Mesenchymal stem cell (in vitro differentiated cells and primary cell): ENCODE measurements at regions not wholly inside any gene's neighbourhood (a gene's known extent, or its start where the extent isn't known, plus 50 kb on each side); places are given as distances from the start of the nearest gene placed in this dataset.

ENCODE experiments used
- DNase-seq: peaks from one replicate; pipeline ENCODE4 v3.0.0-alpha.2; 2013
- H2AFZ ChIP-seq: one replicate; pipeline ENCODE4 v1.6.1; 2013; ENCODE audit warnings: low read depth, mild to moderate bottlenecking, control low read depth, inconsistent platforms, low read length, moderate library complexity
- H2AK5ac ChIP-seq: 2 replicates; pipeline ENCODE4 v1.6.1; 2013; ENCODE audit warnings: low read length, moderate library complexity, mild to moderate bottlenecking, inconsistent platforms; ENCODE audit not compliant: severe bottlenecking
- H2BK120ac ChIP-seq: one replicate; pipeline ENCODE4 v1.6.1; 2013; ENCODE audit warnings: low read depth, mild to moderate bottlenecking, inconsistent platforms, low read length, moderate library complexity
- H2BK12ac ChIP-seq, 2 experiments: one replicate each; pipeline ENCODE4 v1.6.1; 2013; ENCODE audit warnings: inconsistent platforms in 2 of 2, low read length in 2 of 2, mild to moderate bottlenecking in 2 of 2, moderate library complexity in 2 of 2, control low read depth in 1 of 2
- H2BK15ac ChIP-seq: one replicate; pipeline ENCODE4 v1.6.1; 2013; ENCODE audit warnings: mild to moderate bottlenecking, low read depth, inconsistent platforms; ENCODE audit not compliant: poor library complexity, severe bottlenecking
- H2BK5ac ChIP-seq: 2 replicates; pipeline ENCODE4 v1.6.1; 2013; ENCODE audit warnings: low read depth, mild to moderate bottlenecking, low read length, control low read depth, inconsistent platforms; ENCODE audit not compliant: poor library complexity, severe bottlenecking
- H3K14ac ChIP-seq, 2 experiments: one replicate each; pipeline ENCODE4 v1.6.1; 2013; ENCODE audit warnings: inconsistent platforms in 2 of 2, low read length in 2 of 2, control low read depth in 1 of 2, mild to moderate bottlenecking in 1 of 2, moderate library complexity in 1 of 2
- H3K18ac ChIP-seq, 2 experiments: one replicate each; pipeline ENCODE4 v1.6.1; 2013; ENCODE audit warnings: inconsistent platforms in 2 of 2, low read length in 2 of 2, control low read depth in 1 of 2, low read depth in 1 of 2, mild to moderate bottlenecking in 1 of 2
- H3K23ac ChIP-seq, 2 experiments: one replicate each; pipeline ENCODE4 v1.6.1; 2013; ENCODE audit warnings: inconsistent platforms in 2 of 2, low read length in 2 of 2, mild to moderate bottlenecking in 2 of 2, moderate library complexity in 2 of 2, control low read depth in 1 of 2
- H3K27ac ChIP-seq: 2 replicates; pipeline ENCODE4 v1.5.1; 2013; ENCODE audit warnings: mild to moderate bottlenecking, moderate library complexity, low read length, control low read depth, inconsistent platforms; ENCODE audit not compliant: poor library complexity, severe bottlenecking
- H3K27me3 ChIP-seq, 2 experiments: 2 replicates each; pipeline versions ENCODE4 v1.6.1 to v1.7.0; 2013; ENCODE audit warnings: low read length in 2 of 2, mild to moderate bottlenecking in 2 of 2, moderate library complexity in 2 of 2, control low read depth in 1 of 2, inconsistent platforms in 1 of 2; ENCODE audit not compliant: control insufficient read depth in 1 of 2, insufficient read depth in 1 of 2
- H3K36me3 ChIP-seq, 2 experiments: 2 replicates each; pipeline versions ENCODE4 v1.6.1 to v1.7.0; 2013; ENCODE audit warnings: low read length in 2 of 2, control low read depth in 1 of 2, inconsistent platforms in 1 of 2, low read depth in 1 of 2, mild to moderate bottlenecking in 1 of 2; ENCODE audit not compliant: insufficient read depth in 2 of 2, control insufficient read depth in 1 of 2
- H3K4ac ChIP-seq, 2 experiments: one replicate each; pipeline ENCODE4 v1.6.1; 2013; ENCODE audit warnings: inconsistent platforms in 2 of 2, low read length in 2 of 2, mild to moderate bottlenecking in 2 of 2, moderate library complexity in 2 of 2, control low read depth in 1 of 2, low read depth in 1 of 2
- H3K4me1 ChIP-seq: 2 replicates; pipeline ENCODE4 v1.6.1; 2013; ENCODE audit warnings: low read depth, low read length, control low read depth; ENCODE audit not compliant: control insufficient read depth, insufficient read depth
- H3K4me2 ChIP-seq: 2 replicates; pipeline ENCODE4 v1.6.1; 2013; ENCODE audit warnings: low read length, mild to moderate bottlenecking, inconsistent platforms; ENCODE audit not compliant: poor library complexity, severe bottlenecking
- H3K4me3 ChIP-seq, 2 experiments: 2 replicates each; pipeline versions ENCODE4 v1.5.1 to v1.7.0; 2013; ENCODE audit warnings: low read length in 2 of 2, mild to moderate bottlenecking in 2 of 2, control low read depth in 1 of 2, low read depth in 1 of 2; ENCODE audit not compliant: insufficient read depth in 1 of 2
- H3K79me1 ChIP-seq: replicated peaks from 2 replicates; pipeline ENCODE4 v1.6.1; 2013; ENCODE audit warnings: mild to moderate bottlenecking, control low read depth, low read length, inconsistent platforms; ENCODE audit not compliant: poor library complexity, severe bottlenecking
- H3K9ac ChIP-seq: 2 replicates; pipeline ENCODE4 v1.7.0; 2013; ENCODE audit warnings: mild to moderate bottlenecking, low read length, moderate library complexity
- H3K9me3 ChIP-seq: 2 replicates; pipeline ENCODE4 v1.7.0; 2013; ENCODE audit warnings: mild to moderate bottlenecking, low read length; ENCODE audit not compliant: control insufficient read depth
- H4K8ac ChIP-seq: one replicate; pipeline ENCODE4 v1.6.1; 2013; ENCODE audit warnings: inconsistent platforms, mild to moderate bottlenecking, low read length, moderate library complexity
- H4K91ac ChIP-seq: one replicate; pipeline ENCODE4 v1.6.1; 2013; ENCODE audit warnings: mild to moderate bottlenecking, low read length, inconsistent platforms
- WGBS: methylation state at CpG from one replicate; pipeline ENCODE4 v1.1.7; 2013; ENCODE audit warnings: mixed read lengths; 5-methylcytosine and 5-hydroxymethylcytosine counted together

DNA sequence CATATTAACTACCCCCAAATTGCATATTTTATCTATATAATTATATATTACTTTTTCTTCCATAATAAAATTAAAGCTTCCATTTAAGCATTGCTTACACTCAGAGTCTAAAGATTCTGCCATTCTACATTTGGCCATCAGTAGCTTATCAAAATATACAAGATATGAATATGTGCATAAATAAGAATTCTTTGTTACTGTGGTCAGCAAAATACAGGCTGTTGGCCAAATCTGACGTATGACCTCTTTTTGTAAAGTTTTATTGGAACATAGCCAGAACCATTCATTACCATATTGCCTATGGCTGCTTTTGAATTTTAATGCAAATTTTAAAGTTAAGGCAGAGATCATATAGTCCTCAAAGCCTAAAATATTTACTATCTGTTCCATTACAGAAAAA lies 643.9 kb upstream of the VRK2 start:
- Histone ChIP-seq H4K8ac (no peak overlapping the region), H3K14ac (no peak overlapping the region), H3K4me2 (no peak overlapping the region), H3K9me3 (no peaks in the 10 kb centered on the region), H4K91ac (no peak overlapping the region), H2AK5ac (no peak overlapping the region), H3K23ac (no peak overlapping the region), H3K18ac (no peak overlapping the region), H3K4ac (no peak overlapping the region), H3K4me3 (no peak overlapping the region), H3K36me3 (no peaks in the 10 kb centered on the region), H2BK12ac (no peak overlapping the region), H3K4me1 (no peaks in the 10 kb centered on the region), H2BK120ac (no peak overlapping the region), H3K27me3 (no peaks in the 10 kb centered on the region), H3K9ac (no peak overlapping the region), H3K79me1 (no peaks in the 10 kb centered on the region), H2BK15ac (no peak overlapping the region), H3K27ac (no peak overlapping the region), H2AFZ (no peak overlapping the region), H2BK5ac (no peak overlapping the region)
- no peak for DNase-seq
- no CpG with 5 or more reads among the region's 1 CpG for WGBS

DNA sequence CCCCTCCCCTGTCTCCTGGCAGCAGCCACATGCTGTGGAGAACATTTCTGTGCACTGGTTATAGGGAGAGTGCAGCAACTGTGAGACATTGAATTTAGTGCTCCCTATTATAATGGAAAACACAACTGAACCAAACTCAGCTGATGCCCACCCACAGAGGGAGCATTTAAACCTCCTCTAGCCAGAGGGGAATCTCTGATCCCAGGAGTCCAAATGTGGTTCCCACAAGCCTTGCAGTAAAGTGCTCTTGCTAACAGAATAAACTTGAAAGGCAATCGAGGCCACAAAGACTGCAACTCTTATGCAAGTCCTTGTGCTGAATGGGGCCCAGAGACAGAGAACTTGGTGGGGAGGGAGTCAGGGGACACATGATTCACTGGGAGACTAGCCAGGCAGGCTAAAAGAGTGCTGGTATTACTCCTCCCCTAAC lies 638.8 kb upstream of the VRK2 start:
- H2BK12ac ChIP-seq = no peak overlapping the region
- no peak overlapping the region for H2BK15ac ChIP-seq
- no peaks in the 10 kb centered on the region for H3K36me3 ChIP-seq
- H2BK120ac ChIP-seq = no peak overlapping the region
- no peak overlapping the region for H3K4ac ChIP-seq
- H3K9ac ChIP-seq = no peak overlapping the region
- H3K27ac ChIP-seq = no peak overlapping the region
- no peak overlapping the region for H2BK5ac ChIP-seq
- H4K8ac ChIP-seq = peak overlapping the region; percentile 30
- 87% methylated on average over 1 of the region's 1 CpG for WGBS
- no peak overlapping the region for H2AK5ac ChIP-seq
- H2AFZ ChIP-seq = no peak overlapping the region
- no peaks in the 10 kb centered on the region for H3K79me1 ChIP-seq
- H3K4me1 ChIP-seq = no peaks in the 10 kb centered on the region
- no peak overlapping the region for H3K14ac ChIP-seq
- H4K91ac ChIP-seq = no peak overlapping the region
- DNase-seq = peak; percentile 12
- H3K18ac ChIP-seq = no peak overlapping the region
- no peaks in the 10 kb centered on the region for H3K27me3 ChIP-seq
- no peak overlapping the region for H3K23ac ChIP-seq
- no peak overlapping the region for H3K4me2 ChIP-seq
- H3K9me3 ChIP-seq = peaks cover 26% of the 10 kb centered on the region
- no peak overlapping the region for H3K4me3 ChIP-seq

DNA sequence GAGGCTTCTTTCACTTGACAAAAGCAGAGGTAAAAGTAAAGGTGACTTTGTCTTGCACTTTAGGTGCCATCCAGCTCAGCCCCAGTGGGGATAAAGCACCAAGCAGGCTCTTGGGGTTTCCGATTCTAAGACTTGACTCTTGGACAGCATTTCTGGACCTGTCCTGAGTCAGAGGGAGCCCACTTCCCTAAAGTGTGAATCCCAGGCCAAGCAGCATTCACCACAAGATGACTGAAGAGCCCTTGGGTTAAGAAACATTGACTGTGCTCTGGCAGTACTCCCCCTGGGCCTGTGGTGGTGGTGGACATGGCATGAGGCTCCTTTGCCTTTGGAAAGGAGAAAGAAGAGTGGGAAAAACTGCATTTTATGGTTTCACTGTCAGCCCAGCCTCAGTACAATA lies 638.0 kb upstream of the VRK2 start:
- H3K4me3 ChIP-seq = no peak overlapping the region
- H3K27ac ChIP-seq = no peak overlapping the region
- no peak overlapping the region for H2BK5ac ChIP-seq
- peaks cover 30% of the 10 kb centered on the region for H3K9me3 ChIP-seq
- no peak overlapping the region for H3K4me2 ChIP-seq
- H3K27me3 ChIP-seq = no peaks in the 10 kb centered on the region
- H2BK15ac ChIP-seq = no peak overlapping the region
- H3K36me3 ChIP-seq = no peaks in the 10 kb centered on the region
- H4K91ac ChIP-seq = no peak overlapping the region
- no peak overlapping the region for H3K9ac ChIP-seq
- H3K4me1 ChIP-seq = no peaks in the 10 kb centered on the region
- H3K4ac ChIP-seq = no peak overlapping the region
- no peak overlapping the region for H3K23ac ChIP-seq
- H2BK12ac ChIP-seq = no peak overlapping the region
- no peak overlapping the region for H2AFZ ChIP-seq
- no peak overlapping the region for H3K14ac ChIP-seq
- no peak overlapping the region for H4K8ac ChIP-seq
- H2BK120ac ChIP-seq = no peak overlapping the region
- H2AK5ac ChIP-seq = no peak overlapping the region
- WGBS = 95% methylated on average over 1 of the region's 1 CpG
- DNase-seq = no peak
- H3K79me1 ChIP-seq = no peaks in the 10 kb centered on the region
- H3K18ac ChIP-seq = no peak overlapping the region

DNA sequence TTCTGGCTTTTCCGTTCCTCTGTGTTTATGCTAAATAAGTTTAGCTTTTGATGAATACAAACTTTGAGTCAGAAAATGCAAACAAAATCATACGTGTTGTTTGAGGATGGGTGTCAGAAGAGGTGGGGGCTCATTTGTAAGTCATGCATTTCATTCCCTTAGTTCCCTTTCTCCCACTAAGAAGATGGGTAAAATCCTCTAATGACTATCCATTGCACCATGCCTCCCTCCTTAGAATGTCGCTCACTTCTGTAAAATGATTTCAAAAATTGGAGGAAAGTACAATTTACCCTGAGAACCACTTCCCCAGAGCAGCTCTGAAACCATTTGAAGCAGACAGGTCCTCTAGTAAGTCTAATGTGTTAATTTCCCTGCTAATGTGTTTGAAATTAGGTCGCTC lies 629.6 kb upstream of the VRK2 start:
- H3K4me2 ChIP-seq = no peak overlapping the region
- H3K18ac ChIP-seq = no peak overlapping the region
- 84% methylated on average over 3 of the region's 4 CpGs for WGBS
- H2BK15ac ChIP-seq = no peak overlapping the region
- no peak overlapping the region for H3K23ac ChIP-seq
- H4K91ac ChIP-seq = no peak overlapping the region
- no peak overlapping the region for H2AFZ ChIP-seq
- H3K14ac ChIP-seq = no peak overlapping the region
- no peak overlapping the region for H2AK5ac ChIP-seq
- H3K27me3 ChIP-seq = no peaks in the 10 kb centered on the region
- H2BK5ac ChIP-seq = no peak overlapping the region
- DNase-seq = no peak
- no peak overlapping the region for H4K8ac ChIP-seq
- H2BK12ac ChIP-seq = no peak overlapping the region
- H3K4me1 ChIP-seq = no peaks in the 10 kb centered on the region
- peaks cover 23% of the 10 kb centered on the region for H3K9me3 ChIP-seq
- H3K79me1 ChIP-seq = no peaks in the 10 kb centered on the region
- H3K4me3 ChIP-seq = no peak overlapping the region
- no peak overlapping the region for H2BK120ac ChIP-seq
- no peak overlapping the region for H3K4ac ChIP-seq
- no peaks in the 10 kb centered on the region for H3K36me3 ChIP-seq
- H3K9ac ChIP-seq = no peak overlapping the region
- H3K27ac ChIP-seq = no peak overlapping the region
